GM12878 (cell line): ENCODE measurements at regions not wholly inside any gene's neighbourhood (a gene's known extent, or its start where the extent isn't known, plus 50 kb on each side); places are given as distances from the start of the nearest gene placed in this dataset.

Source experiments
- ATAC-seq: fragments of 200-7000 bp; cut with Tn5 transposase; 3 replicates; pipeline ENCODE4 v1.9.1; 2020; ENCODE audit warnings: mild to moderate bottlenecking, moderate library complexity
- BruUV-seq: library from RNA; stranded (reverse); fragments of 400-500 nt; replicated peaks from 2 replicates; lab custom pipeline; 2021; lab: Mats Ljungman, UMichigan
- CTCF ChIA-PET: fragments of 300-600 bp; sonication (Branson Sonifier 250); formaldehyde crosslinking; extraction: SDS; loops from one replicate; lab custom pipeline; 2021; ENCODE audit warnings: inconsistent platforms; lab: Yijun Ruan, JAX
- POLR2A ChIA-PET: fragments of 350-600 bp; formaldehyde crosslinking; extraction: SDS; loops from one replicate; lab custom pipeline; 2021; ENCODE audit warnings: inconsistent platforms; lab: Charles Lee
- RAD21 ChIA-PET: fragments of 300-600 bp; sonication (Branson Sonifier 250); formaldehyde crosslinking; loops from one replicate; lab custom pipeline; 2023; ENCODE audit warnings: antibody characterized with exemption; ENCODE audit not compliant: unreplicated experiment; lab: Charles Lee
- SMC1A ChIA-PET: fragments of 300-600 bp; sonication (Branson Sonifier 250); formaldehyde crosslinking; loops from one replicate; lab custom pipeline; 2023; ENCODE audit not compliant: unreplicated experiment, uncharacterized antibody; lab: Charles Lee
- DNase-seq: peaks from one replicate; pipeline ENCODE4 v3.0.0-alpha.2; 2011; ENCODE audit warnings: low read depth, low spot score
- FAIRE-seq: peaks from 3 replicates; lab custom pipeline; 2011; peaks lifted over from hg19 to GRCh38; lab: Jason Lieb, UNC
- H2AFZ ChIP-seq: 2 replicates; pipeline ENCODE4 v1.6.0; 2011; ENCODE audit warnings: low read depth, low read length, control low read depth; ENCODE audit not compliant: control insufficient read depth
- H3K27ac ChIP-seq: 2 replicates; pipeline ENCODE4 v1.5.1; 2011; ENCODE audit warnings: control low read depth; ENCODE audit not compliant: control insufficient read depth, insufficient read depth
- H3K27me3 ChIP-seq, 2 experiments: replicated peaks in 1 of 2; 2 replicates each; pipeline versions ENCODE4 v1.6.0 to v1.6.1; 2011; ENCODE audit warnings: low read length in 1 of 2; ENCODE audit not compliant: control insufficient read depth in 2 of 2, insufficient read depth in 2 of 2
- H3K36me3 ChIP-seq, 2 experiments: 2 replicates each; pipeline ENCODE4 v1.5.1; 2011; ENCODE audit warnings: low read length in 1 of 2; ENCODE audit not compliant: control insufficient read depth in 2 of 2, insufficient read depth in 2 of 2
- H3K4me1 ChIP-seq: 2 replicates; pipeline ENCODE4 v1.6.1; 2011; ENCODE audit warnings: mild to moderate bottlenecking, low read length, moderate library complexity, mixed read lengths; ENCODE audit not compliant: control insufficient read depth, insufficient read depth
- H3K4me2 ChIP-seq: 2 replicates; pipeline ENCODE4 v1.6.0; 2011; ENCODE audit warnings: control low read depth; ENCODE audit not compliant: control insufficient read depth, insufficient read depth
- H3K4me3 ChIP-seq: fragments of 200-600 bp; sonication (generic); 2 replicates; pipeline ENCODE4 v1.5.1; 2016
- H3K79me2 ChIP-seq: 2 replicates; pipeline ENCODE4 v1.6.0; 2011; ENCODE audit warnings: low read length; ENCODE audit not compliant: control insufficient read depth, insufficient read depth
- H3K9ac ChIP-seq: 2 replicates; pipeline ENCODE4 v1.8.0; 2011; ENCODE audit warnings: low read length, control low read depth, mixed read lengths; ENCODE audit not compliant: control insufficient read depth, insufficient read depth
- H3K9me3 ChIP-seq: replicated peaks from 3 replicates; pipeline ENCODE4 v1.5.1; 2011; ENCODE audit warnings: mild to moderate bottlenecking, low read length; ENCODE audit not compliant: control insufficient read depth, insufficient read depth
- H4K20me1 ChIP-seq: 2 replicates; pipeline ENCODE4 v1.6.0; 2011; ENCODE audit not compliant: control insufficient read depth, insufficient read depth
- CEBPB ChIP-seq, 2 experiments: fragments of 150-350 bp in 1 of 2; IDR thresholded peaks; 2 replicates each; pipeline ENCODE4 v1.6.1; 2012 to 2014; ENCODE audit warnings: low read depth in 2 of 2, low read length in 2 of 2, borderline replicate concordance in 1 of 2, inconsistent platforms in 1 of 2
- CHD4 ChIP-seq: fragments of 200-600 bp; sonication (generic); IDR thresholded peaks from 2 replicates; pipeline ENCODE4 v1.6.1; 2016; ENCODE audit warnings: mild to moderate bottlenecking
- DPF2 ChIP-seq: fragments of 450-650 bp; IDR thresholded peaks from 2 replicates; pipeline ENCODE4 v1.6.1; 2017; ENCODE audit warnings: mild to moderate bottlenecking
- IKZF1 ChIP-seq: fragments of 450-650 bp; conservative IDR thresholded peaks from 2 replicates; pipeline ENCODE4 v1.6.1; 2017; ENCODE audit warnings: antibody characterized with exemption, mild to moderate bottlenecking
- KLF5 ChIP-seq: fragments of 450-650 bp; IDR thresholded peaks from 2 replicates; pipeline ENCODE4 v1.6.1; 2014; ENCODE audit warnings: mild to moderate bottlenecking; ENCODE audit not compliant: partially characterized antibody
- MEF2B ChIP-seq: fragments of 450-650 bp; IDR thresholded peaks from 2 replicates; pipeline ENCODE4 v1.6.1; 2018; ENCODE audit warnings: mild to moderate bottlenecking, moderate library complexity; ENCODE audit not compliant: partially characterized antibody, poor library complexity, severe bottlenecking
- MXI1 ChIP-seq: fragments of 150-350 bp; IDR thresholded peaks from 2 replicates; pipeline ENCODE4 v1.6.1; 2011; ENCODE audit warnings: low read depth, mild to moderate bottlenecking, inconsistent platforms, low read length, improper control_type of control experiment
- SMARCA5 ChIP-seq: fragments of 450-650 bp; IDR thresholded peaks from 2 replicates; pipeline ENCODE4 v1.6.1; 2017; ENCODE audit warnings: mild to moderate bottlenecking
- TCF7 ChIP-seq: IDR thresholded peaks from 2 replicates; pipeline ENCODE4 v1.6.1; 2014; ENCODE audit warnings: antibody characterized with exemption, borderline replicate concordance
- ZBED1 ChIP-seq: IDR thresholded peaks from 2 replicates; pipeline ENCODE4 v1.6.1; 2016; ENCODE audit warnings: borderline replicate concordance
- ZBTB4 ChIP-seq: fragments of 450-650 bp; formaldehyde crosslinking; IDR thresholded peaks from 2 replicates; pipeline ENCODE4 v1.4.0; 2022; ENCODE audit warnings: mild to moderate bottlenecking, moderate library complexity
- ZNF24 ChIP-seq: fragments of 450-650 bp; IDR thresholded peaks from 2 replicates; pipeline ENCODE4 v1.6.1; 2017; ENCODE audit warnings: antibody characterized with exemption, mild to moderate bottlenecking
- ZZZ3 ChIP-seq: IDR thresholded peaks from 2 replicates; pipeline ENCODE4 v1.6.1; 2011; ENCODE audit warnings: low read depth; ENCODE audit not compliant: control insufficient read depth, insufficient read length
- WGBS: methylation state at CpG from one replicate; pipeline ENCODE4 v1.1.6; 2016; ENCODE audit warnings: low lambda C conversion rate; ENCODE audit not compliant: insufficient replicate concordance, insufficient coverage; ENCODE audit errors: missing lambda C conversion rate; 5-methylcytosine and 5-hydroxymethylcytosine counted together
- in situ Hi-C: fragments of 300-500 bp; cut with MboI; formaldehyde crosslinking; loops from 9 replicates; pipeline ENCODE4 v1.14.3; 2018; ENCODE audit warnings: mixed read lengths
- intact Hi-C: fragments of 100-400 bp; cut with micrococcal nuclease; formaldehyde crosslinking; loops from one replicate; pipeline ENCODE4 v1.14.2; 2022; ENCODE audit not compliant: unreplicated experiment
- TF ChIP-seq, protein P1 (sequence below): IDR thresholded peaks from 2 replicates; pipeline ENCODE4 v1.6.1; 2011; ENCODE audit warnings: low read depth, low read length, improper control_type of control experiment, borderline replicate concordance

DNA sequence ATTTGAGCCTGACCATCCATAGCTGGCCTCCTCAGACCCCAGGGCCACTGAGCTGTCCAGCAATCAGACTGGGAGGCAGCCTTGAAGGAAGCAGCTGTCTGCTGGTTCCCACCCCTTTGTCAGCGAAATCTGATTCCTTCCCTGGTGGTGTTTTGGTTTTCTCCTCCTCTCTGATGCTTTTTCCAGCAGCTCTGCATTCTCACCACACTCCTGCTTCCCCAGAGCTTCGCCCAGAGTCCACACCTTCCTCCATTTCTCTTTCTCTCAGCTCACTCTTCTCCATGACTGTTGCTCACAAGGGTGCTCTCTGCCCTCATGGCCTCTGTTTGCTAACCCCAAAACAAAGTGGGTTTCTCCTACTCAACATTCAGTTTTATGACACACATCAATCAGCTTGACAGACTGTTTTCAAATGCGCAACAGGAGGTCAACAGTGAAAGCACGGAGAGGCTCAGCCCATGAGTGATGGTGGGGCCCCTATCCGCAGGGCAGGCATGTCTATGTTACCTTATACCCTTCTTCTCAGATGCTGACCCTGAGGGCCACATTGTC, 130.6 kb upstream of the MTNR1B start:
- no peaks in the 10 kb centered on the region for H4K20me1 ChIP-seq
- H3K4me1 ChIP-seq, result no peaks in the 10 kb centered on the region
- RAD21 ChIA-PET, result no interaction called here
- POLR2A ChIA-PET, result no interaction called here
- H3K27me3 ChIP-seq, result no peaks in the 10 kb centered on the region
- in situ Hi-C loops (no loop called here), intact Hi-C loops (no loop called here)
- no peaks in the 10 kb centered on the region for H3K79me2 ChIP-seq
- no peak overlapping the region for H3K4me2 ChIP-seq
- no peaks in the 10 kb centered on the region for H3K9me3 ChIP-seq
- no TSS peak for BruUV-seq
- no peak overlapping the region for H3K9ac ChIP-seq
- SMC1A ChIA-PET, result no interaction called here
- ATAC-seq (no peak), DNase-seq (no peak), FAIRE-seq (no peak)
- no peak overlapping the region for H3K4me3 ChIP-seq
- TF ChIP-seq MXI1 (no peak), MEF2B (no peak), ZZZ3 (no peak), ZNF24 (no peak), ZBTB4 (CRISPR knock-in tag) (no peak), ZBED1 (no peak), CEBPB (IDR thresholded peaks at IDR 0.05; ENCODE audit: borderline replicate concordance in 1 of 2, low read depth in 2 of 2, low read length in 2 of 2) (no peak), SMARCA5 (no peak), TCF7 (no peak), KLF5 (no peak), CHD4 (no peak), IKZF1 (no peak), DPF2 (no peak)
- TF ChIP-seq, protein P1, sequence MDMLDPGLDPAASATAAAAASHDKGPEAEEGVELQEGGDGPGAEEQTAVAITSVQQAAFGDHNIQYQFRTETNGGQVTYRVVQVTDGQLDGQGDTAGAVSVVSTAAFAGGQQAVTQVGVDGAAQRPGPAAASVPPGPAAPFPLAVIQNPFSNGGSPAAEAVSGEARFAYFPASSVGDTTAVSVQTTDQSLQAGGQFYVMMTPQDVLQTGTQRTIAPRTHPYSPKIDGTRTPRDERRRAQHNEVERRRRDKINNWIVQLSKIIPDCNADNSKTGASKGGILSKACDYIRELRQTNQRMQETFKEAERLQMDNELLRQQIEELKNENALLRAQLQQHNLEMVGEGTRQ, result no peak
- H3K27ac ChIP-seq, result no peak overlapping the region
- no peak overlapping the region for H2AFZ ChIP-seq
- whole genome bisulfite sequencing, result 13% methylated on average over 5 of the region's 5 CpGs
- CTCF ChIA-PET, result no interaction called here
- no peaks in the 10 kb centered on the region for H3K36me3 ChIP-seq
